ENCODE measurements at regions not wholly inside any gene's neighbourhood (a gene's known extent, or its start where the extent isn't known, plus 50 kb on each side); places are given as distances from the start of the nearest gene placed in this dataset.
"Not testable (repeated sequence)": the region's sequence is repeated elsewhere in the genome, so short reads cannot be mapped to it uniquely, and the experiment has no call there.

DNA sequence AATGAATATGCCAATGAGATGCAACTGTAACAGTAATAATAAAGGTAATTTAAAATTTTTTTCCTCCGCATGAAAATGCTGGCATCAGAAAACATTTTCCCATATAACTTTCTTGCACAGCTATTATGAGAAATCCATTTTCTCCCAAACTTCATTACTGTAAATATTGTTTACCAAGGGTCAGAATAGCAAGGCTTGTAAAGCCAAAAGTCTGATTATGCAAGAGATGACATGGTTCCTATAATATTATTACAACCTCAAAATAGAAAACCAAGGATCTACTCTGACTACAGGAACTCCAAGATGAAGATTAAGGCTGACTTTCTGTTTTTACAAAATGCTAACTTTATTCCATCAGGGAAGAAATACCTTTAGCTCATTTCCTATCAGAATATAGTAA is 162.7 kb upstream of the CDK1 start:
- DNase-seq (ENCODE audit: low spot score): no peak

DNA sequence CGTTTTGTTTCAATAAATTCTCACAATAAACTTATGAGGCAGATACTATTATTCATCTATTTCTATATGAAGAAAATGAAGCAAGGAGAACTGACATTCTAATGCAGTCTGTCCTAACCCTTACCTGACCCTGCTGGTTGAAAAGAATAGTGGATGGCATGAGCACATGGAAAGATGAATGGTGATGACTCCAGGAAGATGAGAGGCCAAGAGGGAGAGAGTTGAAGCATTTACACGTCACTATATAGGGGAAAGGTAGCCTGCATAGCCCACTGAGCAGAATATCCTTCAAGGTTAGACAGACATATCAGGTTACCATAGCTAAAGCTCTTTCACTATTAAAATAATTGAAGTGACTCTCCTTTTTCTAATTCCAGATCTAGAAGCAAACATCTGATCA is 163.9 kb upstream of the CDK1 start:
- DNase-seq (ENCODE audit: low spot score): no peak

DNA sequence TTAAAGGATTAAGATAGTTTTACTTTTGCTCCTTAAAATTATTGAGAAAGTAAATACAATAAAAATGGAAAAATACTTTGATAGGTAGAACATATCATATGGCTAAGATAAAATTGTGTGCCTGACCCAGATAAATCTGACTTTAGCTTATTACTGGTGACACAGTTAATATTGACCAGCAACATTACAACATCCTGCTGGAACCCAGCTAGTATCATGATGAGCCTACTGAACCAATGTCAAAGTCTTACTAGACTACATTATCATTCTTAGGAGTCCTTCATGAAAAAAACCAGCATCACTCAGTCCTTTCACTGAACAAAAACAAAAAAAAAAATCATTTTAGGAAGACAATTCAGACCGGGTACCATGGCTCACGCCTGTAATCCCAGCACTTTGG is 164.8 kb upstream of the CDK1 start:
- DNase-seq (ENCODE audit: low spot score): no peak

GRCh38 chr10:60611291-60611747 is 167.0 kb upstream of the CDK1 start:
- DNase-seq (ENCODE audit: low spot score): no peak

DNA sequence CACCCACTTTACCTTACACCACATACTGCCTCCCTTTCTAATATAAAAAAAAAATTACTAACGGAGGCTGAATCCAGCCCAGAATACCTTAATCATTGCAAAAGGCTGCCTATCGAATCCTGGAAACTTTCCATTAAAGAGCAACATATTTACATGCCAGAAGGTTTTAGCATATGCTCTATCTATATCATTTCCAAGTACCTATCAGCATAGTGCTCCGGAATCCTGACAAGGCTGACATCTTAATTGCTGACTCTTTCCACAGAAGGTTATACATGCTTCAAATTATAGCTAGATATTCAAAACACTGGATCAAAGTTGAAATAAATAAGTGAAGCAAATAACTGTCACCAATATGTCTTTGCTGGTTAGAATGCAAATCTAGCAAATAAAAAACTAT is 170.9 kb upstream of the CDK1 start:
- no peak for DNase-seq (ENCODE audit: low spot score)

- DNase-seq (ENCODE audit: low spot score): no peak
These were observed 171.8 kb upstream of the CDK1 start for GRCh38 chr10:60606343-60607080.

GRCh38 chr10:60605476-60605875 is 172.8 kb upstream of the CDK1 start:
- no peak for DNase-seq (ENCODE audit: low spot score)

GRCh38 chr10:60604342-60604741 is 173.9 kb upstream of the CDK1 start:
- no peak for DNase-seq (ENCODE audit: low spot score)

- no peak for DNase-seq (ENCODE audit: low spot score)
These were observed 180.8 kb upstream of the CDK1 start for GRCh38 chr10:60597513-60597912.

DNA sequence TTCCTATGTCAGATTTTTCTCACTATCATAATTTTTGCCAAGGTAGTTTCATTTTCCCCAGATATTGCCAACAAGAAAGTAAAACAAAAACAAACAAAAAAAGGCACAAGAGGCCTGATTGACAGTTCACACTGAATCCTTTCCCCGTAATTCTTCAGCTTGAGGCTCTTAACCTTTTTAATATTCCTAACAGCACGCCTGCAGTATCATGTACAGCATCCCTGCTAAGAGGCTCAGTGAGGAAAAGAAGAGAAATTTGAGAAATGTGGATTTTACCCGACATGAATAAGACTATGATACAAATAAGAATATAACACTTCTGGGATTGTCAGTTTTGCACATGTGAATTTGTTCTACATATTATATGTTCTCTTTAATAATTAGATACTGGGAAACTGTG is 182.4 kb upstream of the CDK1 start:
- no peak for DNase-seq (ENCODE audit: low spot score)

DNA sequence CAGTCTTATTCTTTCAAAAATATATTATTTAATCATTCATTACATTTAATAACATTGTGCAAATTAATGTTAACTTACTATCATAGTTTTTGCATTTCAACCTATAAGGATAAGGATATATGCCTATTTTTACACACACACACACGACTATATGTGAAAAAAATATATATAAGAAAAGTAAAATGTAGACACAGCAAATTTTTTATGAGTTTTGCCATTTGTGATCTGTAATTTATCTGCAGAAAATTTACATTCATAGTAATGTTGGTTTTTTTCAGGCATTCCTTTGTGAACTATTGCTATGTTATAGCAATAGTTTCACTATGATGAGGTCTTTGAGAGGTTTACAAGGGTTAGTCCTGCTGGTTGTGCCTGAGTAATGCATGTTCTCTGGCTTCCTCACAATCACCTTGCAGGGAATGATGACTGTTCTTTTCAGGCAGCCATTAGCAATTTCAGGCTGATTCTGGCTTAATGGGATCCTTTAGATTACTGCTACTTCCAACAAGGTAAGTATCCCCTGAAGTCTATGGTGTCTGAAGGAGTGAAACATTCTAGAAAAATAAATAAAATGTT is 183.7 kb upstream of the CDK1 start:
- DNase-seq (ENCODE audit: low spot score): no peak

GRCh38 chr10:60591119-60591518 is 187.2 kb upstream of the CDK1 start:
- DNase-seq (ENCODE audit: low spot score): no peak

- DNase-seq (ENCODE audit: low spot score): no peak
These were observed 188.9 kb upstream of the CDK1 start for GRCh38 chr10:60589376-60589775.

- DNase-seq (ENCODE audit: low spot score): not testable (repeated sequence)
These were observed 192.1 kb upstream of the ANK3 start for GRCh38 chr10:60581782-60582181.

- no peak for DNase-seq (ENCODE audit: low spot score)
These were observed 188.5 kb upstream of the ANK3 start for GRCh38 chr10:60578217-60578616.

DNA sequence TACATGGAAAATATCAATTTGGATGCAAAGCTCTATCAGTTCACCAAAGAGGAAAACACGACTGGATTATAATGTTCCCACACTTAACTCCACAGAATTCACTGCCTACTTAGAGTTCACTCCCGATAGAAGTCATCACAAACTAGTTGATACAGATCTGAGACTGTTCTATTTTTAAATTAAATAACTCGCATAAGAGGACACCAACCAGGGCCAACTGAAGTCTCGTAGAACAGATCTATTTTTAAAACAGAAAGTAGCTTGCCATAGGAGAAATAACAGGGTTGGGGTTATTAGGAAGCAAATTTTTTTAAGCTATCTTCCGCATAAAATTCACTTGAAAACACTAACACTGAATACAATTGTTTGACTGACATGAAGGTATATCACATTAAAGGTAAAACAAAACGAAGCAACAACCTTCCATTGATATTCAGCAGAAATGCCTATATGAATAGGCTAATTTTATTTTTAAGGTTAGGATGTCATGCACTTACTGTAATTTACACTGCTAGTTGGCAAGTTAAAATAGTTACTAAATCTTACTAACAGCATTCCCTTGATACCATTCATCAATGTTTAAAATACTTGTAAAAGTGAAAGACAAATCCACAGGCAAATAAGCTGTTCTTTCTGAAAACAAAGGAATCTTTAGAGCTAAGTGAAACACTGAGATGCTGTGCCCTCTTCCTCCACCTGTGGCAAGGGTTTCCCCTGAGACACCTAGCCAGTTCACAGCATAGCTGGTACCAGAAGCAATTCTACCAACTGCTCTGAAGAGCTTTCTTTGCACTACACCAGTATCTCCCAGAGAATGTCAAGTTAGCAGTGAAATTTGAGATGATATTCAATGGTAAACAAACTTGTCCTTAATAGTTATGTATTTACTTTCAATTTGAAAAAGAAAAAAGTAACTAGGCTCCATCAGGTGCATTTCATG is 186.7 kb upstream of the ANK3 start:
- DNase-seq (ENCODE audit: low spot score): peak; percentile 1

- DNase-seq (ENCODE audit: low spot score): no peak
These were observed 185.4 kb upstream of the ANK3 start for GRCh38 chr10:60575105-60575504.

DNA sequence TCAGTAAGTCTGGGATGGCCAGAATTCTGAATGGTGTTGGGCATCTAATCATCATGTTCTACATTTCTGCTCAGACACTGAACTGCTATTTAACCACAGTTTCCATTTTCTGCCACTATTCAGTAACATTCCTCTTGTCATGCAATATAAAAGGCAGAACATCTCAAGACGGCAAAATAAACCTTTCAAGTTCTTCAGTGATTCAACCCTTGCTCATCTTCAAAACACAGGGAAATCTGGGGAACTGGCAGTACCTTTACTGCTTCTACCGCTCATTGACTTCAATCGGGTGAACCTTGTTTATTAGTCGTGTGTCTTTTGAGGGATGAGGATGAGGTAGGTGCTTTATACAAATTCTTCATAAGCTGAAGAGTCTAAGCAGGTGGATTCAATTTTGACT is 184.7 kb upstream of the ANK3 start:
- no peak for DNase-seq (ENCODE audit: low spot score)

- peak; percentile 1 for DNase-seq (ENCODE audit: low spot score)
These were observed 183.7 kb upstream of the ANK3 start for GRCh38 chr10:60573336-60573735.

- peak; percentile 1 for DNase-seq (ENCODE audit: low spot score)
These were observed 183.0 kb upstream of the ANK3 start for GRCh38 chr10:60572511-60573194.

GRCh38 chr10:60570896-60571295 is 181.2 kb upstream of the ANK3 start:
- no peak for DNase-seq (ENCODE audit: low spot score)

- no peak for DNase-seq (ENCODE audit: low spot score)
These were observed 180.7 kb upstream of the ANK3 start for GRCh38 chr10:60570272-60570865.
